ENCODE measurements at regions not wholly inside any gene's neighbourhood (a gene's known extent, or its start where the extent isn't known, plus 50 kb on each side); places are given as distances from the start of the nearest gene placed in this dataset.

DNA sequence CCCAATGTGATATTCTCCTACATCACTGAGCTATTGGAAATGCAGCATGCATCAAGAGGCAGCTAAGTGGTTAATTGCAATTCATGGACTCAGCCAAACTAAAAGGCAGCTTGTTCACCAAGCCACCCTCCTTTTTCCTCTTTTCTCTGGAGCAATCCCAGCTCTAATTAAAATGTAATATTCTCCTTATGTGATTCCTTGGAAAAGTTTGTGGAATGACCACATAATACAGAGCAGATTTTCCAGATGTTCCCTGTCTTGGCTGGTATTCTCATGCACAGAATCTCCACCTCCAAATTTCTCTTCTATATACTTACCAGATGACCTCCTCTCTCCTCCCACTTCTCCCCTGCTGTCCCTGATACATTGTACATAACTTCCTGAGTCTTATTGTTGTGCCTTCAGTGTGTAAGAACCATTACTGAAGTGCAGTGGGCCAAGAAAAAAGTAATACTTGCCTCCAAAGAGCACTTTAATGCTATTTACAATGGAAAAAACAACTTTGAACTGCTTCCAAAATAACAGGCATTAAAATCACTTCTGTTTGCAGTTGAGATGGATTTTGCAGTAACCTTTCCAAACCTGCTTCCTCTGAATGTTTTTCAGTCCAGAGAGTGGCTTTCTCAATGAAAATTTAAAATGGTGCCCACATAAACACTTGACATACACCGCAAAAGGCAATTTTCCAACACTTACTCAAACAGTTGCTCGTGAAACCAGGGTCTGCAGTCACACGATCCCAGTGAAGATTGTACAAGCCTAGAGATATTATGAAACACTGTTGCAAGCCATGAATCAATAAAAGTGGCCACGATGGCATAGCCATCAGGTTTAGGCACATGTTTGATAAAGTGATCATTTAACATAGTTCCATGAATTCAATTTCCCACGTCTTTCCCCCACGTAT is 258.0 kb downstream of the MTX2 start:
- peak; percentile 90 for DNase-seq (ENCODE audit: low read depth)
- TF ChIP-seq, protein P1, sequence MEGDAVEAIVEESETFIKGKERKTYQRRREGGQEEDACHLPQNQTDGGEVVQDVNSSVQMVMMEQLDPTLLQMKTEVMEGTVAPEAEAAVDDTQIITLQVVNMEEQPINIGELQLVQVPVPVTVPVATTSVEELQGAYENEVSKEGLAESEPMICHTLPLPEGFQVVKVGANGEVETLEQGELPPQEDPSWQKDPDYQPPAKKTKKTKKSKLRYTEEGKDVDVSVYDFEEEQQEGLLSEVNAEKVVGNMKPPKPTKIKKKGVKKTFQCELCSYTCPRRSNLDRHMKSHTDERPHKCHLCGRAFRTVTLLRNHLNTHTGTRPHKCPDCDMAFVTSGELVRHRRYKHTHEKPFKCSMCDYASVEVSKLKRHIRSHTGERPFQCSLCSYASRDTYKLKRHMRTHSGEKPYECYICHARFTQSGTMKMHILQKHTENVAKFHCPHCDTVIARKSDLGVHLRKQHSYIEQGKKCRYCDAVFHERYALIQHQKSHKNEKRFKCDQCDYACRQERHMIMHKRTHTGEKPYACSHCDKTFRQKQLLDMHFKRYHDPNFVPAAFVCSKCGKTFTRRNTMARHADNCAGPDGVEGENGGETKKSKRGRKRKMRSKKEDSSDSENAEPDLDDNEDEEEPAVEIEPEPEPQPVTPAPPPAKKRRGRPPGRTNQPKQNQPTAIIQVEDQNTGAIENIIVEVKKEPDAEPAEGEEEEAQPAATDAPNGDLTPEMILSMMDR (conservative IDR thresholded peaks at IDR 0.05; ENCODE audit: control insufficient read depth, insufficient read depth, low read depth, low read length): no peak
- H3K4me3 ChIP-seq (ENCODE audit: control insufficient read depth, low read depth, low read length): no peak overlapping the region

GRCh38 chr2:176531608-176532007 is 262.4 kb downstream of the MTX2 start:
- no peak for DNase-seq (ENCODE audit: low read depth)
- TF ChIP-seq, protein P1 (conservative IDR thresholded peaks at IDR 0.05; ENCODE audit: control insufficient read depth, insufficient read depth, low read depth, low read length): no peak
- no peak overlapping the region for H3K4me3 ChIP-seq (ENCODE audit: control insufficient read depth, low read depth, low read length)

GRCh38 chr2:176533505-176534193 is 264.4 kb downstream of the MTX2 start:
- DNase-seq (ENCODE audit: low read depth): peak; percentile 44
- no peak overlapping the region for H3K4me3 ChIP-seq (ENCODE audit: control insufficient read depth, low read depth, low read length)
- TF ChIP-seq, protein P1 (conservative IDR thresholded peaks at IDR 0.05; ENCODE audit: control insufficient read depth, insufficient read depth, low read depth, low read length): no peak

- TF ChIP-seq, protein P1 (conservative IDR thresholded peaks at IDR 0.05; ENCODE audit: control insufficient read depth, insufficient read depth, low read depth, low read length): no peak
- H3K4me3 ChIP-seq (ENCODE audit: control insufficient read depth, low read depth, low read length): no peak overlapping the region
- DNase-seq (ENCODE audit: low read depth): peak; percentile 87
Observed at GRCh38 chr2:176534798-176535466, 265.7 kb downstream of the MTX2 start.

GRCh38 chr2:176535467-176536113 is 266.3 kb downstream of the MTX2 start:
- peak; percentile 70 for DNase-seq (ENCODE audit: low read depth)
- TF ChIP-seq, protein P1 (conservative IDR thresholded peaks at IDR 0.05; ENCODE audit: control insufficient read depth, insufficient read depth, low read depth, low read length): no peak
- no peak overlapping the region for H3K4me3 ChIP-seq (ENCODE audit: control insufficient read depth, low read depth, low read length)
